Fibroblast of lung (primary cell): ENCODE measurements at regions not wholly inside any gene's neighbourhood (a gene's known extent, or its start where the extent isn't known, plus 50 kb on each side); places are given as distances from the start of the nearest gene placed in this dataset.

Experiments used
- DNase-seq, 2 donors: peaks; one replicate each; pipeline versions ENCODE4 v3.0.0 to v3.0.0-alpha.2; 2010; ENCODE audit warnings: low read depth in 2 of 2
- H2AFZ ChIP-seq: 2 replicates; pipeline ENCODE4 v1.5.1; 2012; ENCODE audit warnings: low read length, control low read depth, inconsistent platforms
- H3K27ac ChIP-seq: 2 replicates; pipeline ENCODE4 v1.5.1; 2011; ENCODE audit warnings: low read length, control low read depth; ENCODE audit not compliant: insufficient read depth
- H3K27me3 ChIP-seq: 2 replicates; pipeline ENCODE4 v1.5.1; 2011; ENCODE audit warnings: mild to moderate bottlenecking, low read length; ENCODE audit not compliant: control insufficient read depth, insufficient read depth
- H3K36me3 ChIP-seq: 2 replicates; pipeline ENCODE4 v1.5.1; 2011; ENCODE audit warnings: low read length; ENCODE audit not compliant: control insufficient read depth, insufficient read depth
- H3K4me1 ChIP-seq: 2 replicates; pipeline ENCODE4 v1.5.1; 2011; ENCODE audit warnings: low read length; ENCODE audit not compliant: control insufficient read depth, insufficient read depth; ENCODE audit errors: extremely low read depth
- H3K4me2 ChIP-seq: 2 replicates; pipeline ENCODE4 v1.5.1; 2011; ENCODE audit warnings: low read length, control low read depth; ENCODE audit not compliant: insufficient read depth; ENCODE audit errors: extremely low read depth
- H3K4me3 ChIP-seq, 4 experiments: fragments of 200-600 bp in 1 of 4; sonication (generic) in 1 of 4; replicated peaks in 1 of 4; 2 replicates each; pipeline ENCODE4 v1.5.1; 2011 to 2016; ENCODE audit warnings: low read length in 4 of 4, low read depth in 3 of 4, mild to moderate bottlenecking in 3 of 4, control low read depth in 2 of 4, inconsistent platforms in 1 of 4, mixed read lengths in 1 of 4; ENCODE audit not compliant: insufficient read depth in 1 of 4; ENCODE audit errors: control extremely low read depth in 1 of 4
- H3K79me2 ChIP-seq: 2 replicates; pipeline ENCODE4 v1.5.1; 2012; ENCODE audit warnings: mild to moderate bottlenecking, low read length, inconsistent platforms; ENCODE audit not compliant: control insufficient read depth, insufficient read depth
- H3K9ac ChIP-seq: 2 replicates; pipeline ENCODE4 v1.5.1; 2011; ENCODE audit warnings: mild to moderate bottlenecking, low read length, control low read depth; ENCODE audit not compliant: insufficient read depth
- H3K9me3 ChIP-seq: 2 replicates; pipeline ENCODE4 v1.5.1; 2012; ENCODE audit warnings: low read depth, low read length; ENCODE audit not compliant: control insufficient read depth, insufficient read depth
- H4K20me1 ChIP-seq: 2 replicates; pipeline ENCODE4 v1.5.1; 2011; ENCODE audit warnings: low read length; ENCODE audit not compliant: control insufficient read depth, insufficient read depth; ENCODE audit errors: extremely low read depth
- CTCF ChIP-seq, 2 donors: IDR thresholded peaks in 1 of 2; conservative IDR thresholded peaks in 1 of 2; 1 replicate in 1 of 2; 2 replicates in 1 of 2; pipeline ENCODE4 v1.5.1; 2011 to 2012; ENCODE audit warnings: low read length in 2 of 2, control low read depth in 1 of 2, inconsistent platforms in 1 of 2, low read depth in 1 of 2, mild to moderate bottlenecking in 1 of 2
- EZH2 ChIP-seq: IDR thresholded peaks from 2 replicates; pipeline ENCODE4 v1.5.1; 2012; ENCODE audit warnings: low read length, control low read depth, mild to moderate bottlenecking; ENCODE audit errors: missing control alignments

- no peak overlapping the region for H2AFZ ChIP-seq
- no peak overlapping the region for H3K4me2 ChIP-seq
- H3K4me3 ChIP-seq, result no peak overlapping the region
- no peak overlapping the region for H3K27ac ChIP-seq
- TF ChIP-seq CTCF (conservative IDR thresholded peaks at IDR 0.05 in 1 of 2, IDR thresholded peaks at IDR 0.05 in 1 of 2; ENCODE audit: low read depth in 1 of 2, low read length in 2 of 2) (no peak), EZH2 (no peak)
- H4K20me1 ChIP-seq, result no peaks in the 10 kb centered on the region
- no peaks in the 10 kb centered on the region for H3K36me3 ChIP-seq
- no peak for DNase-seq
- no peaks in the 10 kb centered on the region for H3K9me3 ChIP-seq
- H3K9ac ChIP-seq, result no peak overlapping the region
- no peaks in the 10 kb centered on the region for H3K79me2 ChIP-seq
- H3K27me3 ChIP-seq, result no peaks in the 10 kb centered on the region
- H3K4me1 ChIP-seq, result peaks cover 13% of the 10 kb centered on the region
Measured at GRCh38 chr6:140181876-140182275, 807.4 kb upstream of the CITED2 start.

GRCh38 chr6:140180306-140180705, 805.9 kb upstream of the CITED2 start:
- no peak overlapping the region for H3K4me2 ChIP-seq
- no peaks in the 10 kb centered on the region for H4K20me1 ChIP-seq
- no peak overlapping the region for H3K4me3 ChIP-seq
- no peaks in the 10 kb centered on the region for H3K79me2 ChIP-seq
- H2AFZ ChIP-seq, result no peak overlapping the region
- H3K36me3 ChIP-seq, result no peaks in the 10 kb centered on the region
- H3K27ac ChIP-seq, result no peak overlapping the region
- DNase-seq, result no peak
- H3K4me1 ChIP-seq, result peaks cover 13% of the 10 kb centered on the region
- no peak for TF ChIP-seq EZH2
- no peak for TF ChIP-seq CTCF (conservative IDR thresholded peaks at IDR 0.05 in 1 of 2, IDR thresholded peaks at IDR 0.05 in 1 of 2; ENCODE audit: low read depth in 1 of 2, low read length in 2 of 2)
- H3K27me3 ChIP-seq, result no peaks in the 10 kb centered on the region
- H3K9ac ChIP-seq, result no peak overlapping the region
- no peaks in the 10 kb centered on the region for H3K9me3 ChIP-seq

- no peaks in the 10 kb centered on the region for H4K20me1 ChIP-seq
- no peaks in the 10 kb centered on the region for H3K9me3 ChIP-seq
- TF ChIP-seq EZH2 (no peak), CTCF (conservative IDR thresholded peaks at IDR 0.05 in 1 of 2, IDR thresholded peaks at IDR 0.05 in 1 of 2; ENCODE audit: low read depth in 1 of 2, low read length in 2 of 2) (no peak)
- H3K27ac ChIP-seq, result no peak overlapping the region
- H3K79me2 ChIP-seq, result no peaks in the 10 kb centered on the region
- no peaks in the 10 kb centered on the region for H3K27me3 ChIP-seq
- DNase-seq, result peak; percentile 25 to 64
- H3K4me3 ChIP-seq, result no peak overlapping the region
- H3K4me2 ChIP-seq, result no peak overlapping the region
- peaks cover 11% of the 10 kb centered on the region for H3K4me1 ChIP-seq
- H3K36me3 ChIP-seq, result no peaks in the 10 kb centered on the region
- no peak overlapping the region for H2AFZ ChIP-seq
- H3K9ac ChIP-seq, result no peak overlapping the region
Measured at GRCh38 chr6:140178935-140179334, 804.5 kb upstream of the CITED2 start.
